NCI-H526 (cell line): ENCODE measurements at regions not wholly inside any gene's neighbourhood (a gene's known extent, or its start where the extent isn't known, plus 50 kb on each side); places are given as distances from the start of the nearest gene placed in this dataset.

Source experiments
- DNase-seq, 2 experiments: peaks; one replicate each; lab custom pipeline; 2025; lab: John Stamatoyannopoulos, UW

- DNase-seq, result no peak
Measured at GRCh38 chr9:99752417-99753109, 69.1 kb upstream of the NR4A3 start.

GRCh38 chr9:99753436-99753835, 68.2 kb upstream of the NR4A3 start:
- no peak for DNase-seq

GRCh38 chr9:99760421-99760820, 61.3 kb upstream of the NR4A3 start:
- DNase-seq, result no peak

GRCh38 chr9:99762470-99762869, 59.2 kb upstream of the NR4A3 start:
- DNase-seq, result no peak
